DMS53 treated with DMSO at 0.1 percent for 48 hours (cell line): ENCODE measurements at regions not wholly inside any gene's neighbourhood (a gene's known extent, or its start where the extent isn't known, plus 50 kb on each side); places are given as distances from the start of the nearest gene placed in this dataset.
"Not testable (repeated sequence)": the region's sequence is repeated elsewhere in the genome, so short reads cannot be mapped to it uniquely, and the experiment has no call there.

Experiments used
- DNase-seq: peaks from one replicate; lab custom pipeline; 2025; ENCODE audit not compliant: unreplicated experiment; lab: John Stamatoyannopoulos, UW

DNA sequence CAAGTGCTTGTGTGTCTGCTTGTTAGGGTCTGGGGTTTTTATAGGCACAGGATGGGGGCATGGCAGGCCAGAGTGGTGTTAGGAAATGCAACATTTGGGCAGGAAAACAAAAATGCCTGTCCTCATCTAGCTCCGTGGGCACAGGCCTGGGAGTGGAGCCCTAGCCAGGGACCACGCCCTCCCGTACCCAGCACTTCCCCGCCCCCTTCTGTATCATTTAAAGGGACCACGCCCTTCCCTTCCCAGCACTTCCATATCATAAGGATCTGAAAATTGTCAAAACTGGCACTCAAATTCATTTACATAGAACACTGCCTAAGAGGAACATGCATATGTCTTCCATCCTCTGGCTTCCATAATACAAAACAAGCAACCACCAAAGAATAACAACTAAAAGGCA, 185.8 kb downstream of the B3GLCT start:
- DNase-seq: no peak

- DNase-seq: no peak
Measured at GRCh38 chr13:31394506-31394905, 194.7 kb downstream of the B3GLCT start.

DNA sequence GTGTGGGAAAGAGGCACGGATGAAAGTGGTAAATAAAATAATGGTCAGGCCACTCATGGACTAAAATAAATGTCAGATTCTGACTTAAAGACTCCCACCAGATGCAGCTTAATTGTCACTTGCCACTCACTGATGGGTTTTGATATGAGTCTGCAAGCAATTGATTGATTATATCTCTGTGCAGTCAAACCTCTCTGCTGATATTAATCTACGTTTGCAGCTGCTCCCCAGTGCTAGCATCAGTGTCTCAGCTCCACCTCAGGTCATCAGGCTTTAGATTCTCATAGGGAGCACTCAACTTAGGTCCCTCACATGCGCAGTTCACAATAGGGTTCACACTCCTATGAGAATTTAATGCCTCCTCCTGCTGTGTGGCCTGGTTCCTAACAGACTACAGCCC, 195.3 kb downstream of the B3GLCT start:
- no peak for DNase-seq

GRCh38 chr13:31399690-31400089, 199.9 kb downstream of the B3GLCT start:
- no peak for DNase-seq

GRCh38 chr13:31403711-31404110, 203.9 kb downstream of the B3GLCT start:
- not testable (repeated sequence) for DNase-seq

DNA sequence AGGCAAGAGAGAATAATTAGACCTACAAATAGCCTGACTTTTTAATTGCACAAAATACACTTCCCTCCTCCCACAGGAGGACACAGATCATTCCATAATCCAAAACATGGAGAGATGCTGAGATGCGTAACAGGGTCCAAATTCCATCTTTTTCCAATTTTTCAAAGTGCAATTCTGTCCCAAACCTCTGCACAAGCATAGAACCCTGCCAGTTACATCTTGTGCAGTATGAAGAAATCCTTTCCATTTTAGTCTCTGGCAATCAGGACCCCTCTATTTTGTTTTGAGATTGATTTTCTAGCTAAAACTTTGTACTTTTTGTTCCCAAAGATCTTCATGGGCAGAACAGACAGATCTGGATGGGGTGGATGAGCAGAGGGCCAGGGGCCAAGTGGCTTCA, 209.2 kb downstream of the B3GLCT start:
- no peak for DNase-seq

- DNase-seq: no peak
Measured at GRCh38 chr13:31409678-31410356, 210.0 kb downstream of the B3GLCT start.

DNA sequence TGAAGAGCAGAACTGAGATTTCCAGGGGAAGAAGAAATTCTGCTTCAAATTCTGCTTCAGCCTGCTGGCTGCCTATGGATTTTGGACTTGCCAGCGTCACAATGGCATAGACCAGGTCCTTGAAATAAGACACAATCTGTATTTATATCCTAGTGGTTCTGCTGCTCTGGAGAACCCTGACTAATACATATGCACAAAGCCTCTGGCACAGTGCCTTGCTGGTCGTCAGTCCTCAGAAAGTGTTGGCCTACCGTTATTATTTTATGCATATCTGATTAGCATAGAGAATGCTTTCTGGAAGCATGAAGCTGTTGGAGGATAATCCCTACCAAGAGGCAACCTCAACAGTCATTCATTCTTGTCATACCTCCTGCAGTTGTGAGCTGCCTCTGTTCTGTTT, 213.7 kb downstream of the B3GLCT start:
- DNase-seq: no peak

DNA sequence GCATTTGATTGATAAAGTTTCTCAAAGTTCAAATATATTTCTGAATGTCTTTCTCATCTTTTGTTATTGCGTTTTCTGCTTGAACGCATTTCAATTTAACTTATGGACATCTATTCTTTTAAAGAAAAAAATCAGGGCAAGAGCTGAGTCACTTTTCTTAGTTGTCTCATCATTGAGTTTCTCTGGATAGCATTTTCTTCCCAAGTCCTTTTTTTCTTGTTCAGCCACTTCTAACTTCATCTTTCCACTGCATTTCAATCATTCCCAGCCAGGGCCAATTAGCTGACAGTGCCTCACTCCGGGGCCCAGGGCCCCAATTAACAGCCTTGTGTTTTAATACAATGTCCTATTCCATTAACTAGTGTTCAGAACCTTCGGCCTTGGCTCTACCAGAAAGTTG, 216.3 kb downstream of the B3GLCT start:
- no peak for DNase-seq

GRCh38 chr13:31418186-31418585, 218.4 kb downstream of the B3GLCT start:
- DNase-seq: no peak

GRCh38 chr13:31421756-31422155, 222.0 kb downstream of the B3GLCT start:
- DNase-seq: no peak

DNA sequence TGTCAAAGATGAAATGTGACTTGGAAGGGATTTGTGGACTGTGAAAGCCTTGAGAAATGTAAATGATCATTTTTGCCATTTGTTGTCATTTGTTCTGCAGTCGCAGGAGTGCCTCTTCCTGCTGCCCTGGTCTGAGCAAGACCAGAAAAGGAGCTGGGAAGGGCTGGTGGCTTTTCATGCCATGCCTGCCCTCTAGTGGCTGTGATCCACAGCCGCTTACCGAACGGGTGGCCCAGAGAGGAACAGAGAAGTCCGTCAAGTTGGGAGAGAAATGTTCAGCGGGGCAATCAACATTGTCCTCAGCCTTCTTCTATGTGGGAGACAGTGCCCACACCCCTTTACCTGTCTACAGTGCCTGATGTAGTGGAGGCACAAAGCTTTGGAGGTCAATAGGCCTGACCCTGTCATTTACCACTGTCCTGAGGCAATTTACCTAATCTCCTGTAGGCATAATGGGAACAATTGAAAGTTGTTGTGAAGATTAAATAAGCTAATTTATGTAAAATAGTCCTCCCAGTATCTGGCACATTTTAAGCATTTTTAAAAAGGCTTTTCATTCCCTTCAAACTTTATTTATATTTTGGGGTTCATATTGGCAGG, 224.5 kb downstream of the B3GLCT start:
- peak; percentile 78 for DNase-seq

- DNase-seq: no peak
Measured at GRCh38 chr13:31426395-31426794, 226.6 kb downstream of the B3GLCT start.

DNA sequence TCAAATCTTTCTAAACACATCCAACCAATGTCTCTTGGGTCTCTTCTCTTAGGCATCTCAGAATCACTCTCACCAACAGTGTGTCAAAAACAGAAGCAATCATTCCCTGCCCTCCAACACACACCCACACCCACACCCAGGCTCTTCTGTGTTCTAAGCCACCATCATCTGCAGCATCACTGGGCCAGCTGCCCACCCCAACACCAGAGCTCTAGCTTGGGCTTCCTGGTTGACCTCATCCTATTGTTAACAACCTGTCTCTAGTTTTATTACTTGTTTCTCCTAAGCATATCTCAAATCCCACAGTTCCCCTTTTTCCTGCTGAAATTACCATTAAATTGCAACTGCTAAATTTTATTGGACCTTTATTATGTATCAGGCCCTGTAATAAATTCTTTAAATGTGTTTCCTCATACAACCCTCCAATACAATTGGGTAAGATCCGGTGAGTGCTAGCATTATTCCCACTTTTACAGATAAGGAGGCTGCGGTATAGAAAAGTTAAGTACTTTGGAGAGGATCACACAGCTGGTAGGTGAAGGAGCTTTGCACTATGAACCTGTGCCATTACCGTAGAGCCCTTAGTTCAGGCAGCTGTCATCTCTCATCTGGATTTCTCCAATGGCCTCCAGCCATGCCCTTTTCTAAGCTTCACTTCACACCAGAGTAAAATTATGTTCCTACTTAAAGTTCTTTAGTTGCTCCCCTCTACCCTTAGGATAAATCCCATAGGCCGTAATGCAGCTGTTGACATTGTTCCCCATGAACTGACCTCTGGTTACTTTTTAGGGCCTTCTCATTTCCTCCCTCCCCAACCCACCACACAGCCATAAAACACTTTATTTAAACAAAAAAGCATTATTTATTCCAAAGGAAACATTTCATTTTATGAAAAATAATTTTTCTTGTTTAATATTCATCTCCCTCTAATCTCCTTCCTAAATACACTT, 227.7 kb downstream of the B3GLCT start:
- no peak for DNase-seq

DNA sequence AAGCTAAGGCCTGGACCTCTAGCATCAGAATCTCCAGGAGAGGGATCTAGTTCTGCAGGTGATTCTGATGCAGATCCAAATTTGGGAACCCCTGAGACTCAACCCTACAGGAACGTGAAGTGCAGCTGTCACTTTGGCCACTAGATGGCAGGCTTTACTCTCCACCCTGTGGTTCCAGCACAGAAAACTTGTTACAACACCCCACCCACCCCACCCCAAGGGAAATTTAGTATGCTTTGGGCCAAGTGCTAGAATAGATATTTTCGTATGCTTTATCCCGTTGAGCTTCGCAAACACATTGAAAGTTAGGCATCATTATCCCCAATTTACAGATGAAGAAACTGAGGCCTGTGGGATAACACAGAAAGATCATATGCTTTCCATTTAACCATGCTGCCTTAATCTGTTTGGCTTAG, 232.0 kb downstream of the B3GLCT start:
- DNase-seq: peak; percentile 29

DNA sequence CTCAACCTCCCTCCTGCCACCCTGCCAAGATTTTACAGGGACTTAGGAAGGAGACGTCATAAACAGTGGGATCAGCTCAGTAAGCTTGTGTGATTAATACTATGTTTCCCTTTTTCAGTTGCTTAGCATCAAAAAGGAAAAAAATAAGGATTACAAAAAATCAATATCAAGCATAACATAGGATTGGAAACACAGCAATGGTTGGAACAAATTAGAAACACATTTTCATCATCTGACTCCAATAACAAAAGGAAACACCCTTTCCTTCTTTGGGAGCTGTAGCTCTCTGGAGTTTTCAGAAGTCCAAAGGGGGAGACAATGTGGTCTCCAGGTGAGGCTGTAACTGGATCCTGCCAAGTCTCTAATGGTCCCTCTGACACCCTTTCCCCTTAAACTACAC, 233.4 kb downstream of the B3GLCT start:
- DNase-seq: no peak

GRCh38 chr13:31433746-31434145, 234.0 kb downstream of the B3GLCT start:
- DNase-seq: no peak

DNA sequence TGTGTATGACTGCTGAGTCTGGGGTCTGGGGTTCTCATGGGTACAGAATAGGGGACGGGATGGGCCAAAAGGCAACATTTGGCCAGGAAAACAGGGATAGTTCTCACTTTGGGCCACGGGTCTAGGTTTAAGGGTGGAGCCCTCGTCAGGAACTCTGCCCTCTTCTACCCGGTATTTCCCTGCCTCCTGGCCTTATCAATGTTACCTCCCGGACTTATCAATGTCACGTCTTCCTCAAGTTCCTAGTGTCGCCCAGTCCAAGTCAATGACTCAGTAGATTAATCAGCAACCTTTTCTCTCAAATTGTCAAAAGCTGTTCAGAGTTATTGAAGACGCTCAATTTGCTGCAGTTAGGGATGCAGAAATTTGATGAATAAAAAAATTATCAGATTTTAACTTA, 234.8 kb downstream of the B3GLCT start:
- DNase-seq: no peak

DNA sequence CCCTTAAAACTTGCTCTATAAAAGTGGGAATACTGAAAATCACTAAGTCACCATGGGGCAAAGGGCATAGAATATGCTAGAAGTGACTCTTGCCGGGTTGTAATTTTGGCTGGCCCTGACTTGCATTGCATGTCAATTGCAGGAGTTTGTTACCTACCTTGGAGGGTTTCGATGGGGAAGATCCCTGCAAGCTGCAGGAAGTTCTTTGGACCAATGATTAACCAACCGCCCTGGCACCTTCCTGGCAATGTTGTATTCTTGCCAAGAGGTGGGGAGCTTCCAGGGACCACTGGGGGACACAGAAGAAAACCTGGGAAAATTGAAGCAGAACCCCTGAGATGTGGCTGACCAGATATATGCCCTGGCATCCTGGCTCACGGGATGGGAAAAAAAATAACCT, 235.8 kb downstream of the B3GLCT start:
- no peak for DNase-seq

GRCh38 chr13:31436478-31436877, 236.7 kb downstream of the B3GLCT start:
- DNase-seq: no peak

DNA sequence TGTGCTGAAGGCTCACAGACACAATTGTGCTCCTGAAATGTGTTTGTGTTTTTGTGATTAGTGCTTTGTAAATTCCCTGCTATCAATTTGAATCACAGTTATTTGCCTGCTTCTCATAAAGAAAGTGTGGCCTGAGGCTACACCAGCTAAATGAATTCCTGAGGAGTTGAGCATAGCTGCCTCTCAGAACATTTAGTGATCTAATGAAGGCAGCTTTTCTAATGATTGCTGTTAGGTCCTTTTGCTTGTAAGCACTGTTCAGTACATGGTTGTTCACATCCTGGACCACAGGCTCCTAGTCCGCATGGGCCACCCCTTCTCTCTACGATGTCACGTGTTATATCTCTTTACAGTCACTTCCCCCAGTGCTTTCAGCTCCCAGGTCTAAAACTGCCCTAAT, 238.2 kb downstream of the B3GLCT start:
- DNase-seq: no peak

- DNase-seq: no peak
Measured at GRCh38 chr13:31440132-31440531, 240.4 kb downstream of the B3GLCT start.
